ENCODE measurements at regions not wholly inside any gene's neighbourhood (a gene's known extent, or its start where the extent isn't known, plus 50 kb on each side); places are given as distances from the start of the nearest gene placed in this dataset.

- TF ChIP-seq ZNF8 (CRISPR knock-in tag; IDR thresholded peaks at IDR 0.05) = no peak
- no peak for TF ChIP-seq ISL1 (CRISPR knock-in tag; IDR thresholded peaks at IDR 0.05)
- TF ChIP-seq ZFP30 (CRISPR knock-in tag; IDR thresholded peaks at IDR 0.05) = no peak
- no peak for TF ChIP-seq RARB (CRISPR knock-in tag; IDR thresholded peaks at IDR 0.05)
- no peak for TF ChIP-seq ZFP3 (CRISPR knock-in tag; IDR thresholded peaks at IDR 0.05)
Measured at GRCh38 chrX:9368262-9368661, 96.6 kb upstream of the TBL1X start.
